CD4-positive, CD25-positive, alpha-beta regulatory T cell (primary cell): ENCODE measurements at regions not wholly inside any gene's neighbourhood (a gene's known extent, or its start where the extent isn't known, plus 50 kb on each side); places are given as distances from the start of the nearest gene placed in this dataset.

Experiments used
- ATAC-seq, 2 donors: fragments of 150-1000 bp; cut with Tn5 transposase; one replicate each; pipeline ENCODE4 v1.10.0; 2021; ENCODE audit warnings: low read depth in 2 of 2, moderate number of reproducible peaks in 2 of 2, moderate library complexity in 1 of 2
- DNase-seq, 3 donors: peaks; one replicate each; pipeline versions ENCODE4 v3.0.0 to v3.0.0-alpha.2; 2012 to 2022; ENCODE audit warnings: mixed read lengths in 1 of 3
- H3K27ac ChIP-seq: one replicate; pipeline ENCODE4 v1.7.0; 2013; ENCODE audit warnings: mild to moderate bottlenecking, low read length; ENCODE audit not compliant: insufficient read depth, poor library complexity, severe bottlenecking
- H3K27me3 ChIP-seq: one replicate; pipeline ENCODE4 v1.7.0; 2013; ENCODE audit warnings: low read length; ENCODE audit not compliant: control insufficient read depth, insufficient read depth
- H3K36me3 ChIP-seq: one replicate; pipeline ENCODE4 v1.7.0; 2013; ENCODE audit warnings: mild to moderate bottlenecking, low read length, moderate library complexity; ENCODE audit not compliant: control insufficient read depth, insufficient read depth
- H3K4me1 ChIP-seq: 2 replicates; pipeline ENCODE4 v1.7.0; 2013; ENCODE audit warnings: mild to moderate bottlenecking, low read length; ENCODE audit not compliant: insufficient read depth, control insufficient read depth, poor library complexity, severe bottlenecking
- H3K4me3 ChIP-seq: one replicate; pipeline ENCODE4 v1.7.0; 2013; ENCODE audit warnings: low read depth, mild to moderate bottlenecking, low read length, moderate library complexity
- H3K9me3 ChIP-seq, 2 experiments: 1 replicate in 1 of 2; 2 replicates in 1 of 2; pipeline ENCODE4 v1.7.0; 2013; ENCODE audit warnings: low read length in 2 of 2, mild to moderate bottlenecking in 1 of 2, moderate library complexity in 1 of 2; ENCODE audit not compliant: control insufficient read depth in 2 of 2
- H3K27ac Mint-ChIP-seq, 3 donors: one replicate each; pipeline ENCODE4 v1.8.0; 2020 to 2022; ENCODE audit warnings: mild to moderate bottlenecking in 3 of 3, mixed read lengths in 3 of 3, moderate library complexity in 2 of 3
- H3K27me3 Mint-ChIP-seq: one replicate; pipeline ENCODE4 v1.8.0; 2022; ENCODE audit warnings: mild to moderate bottlenecking, mixed read lengths
- H3K36me3 Mint-ChIP-seq: one replicate; pipeline ENCODE4 v1.8.0; 2020; ENCODE audit warnings: mixed read lengths
- H3K4me1 Mint-ChIP-seq, 4 donors: one replicate each; pipeline ENCODE4 v1.8.0; 2020 to 2022; ENCODE audit warnings: mixed read lengths in 4 of 4, mild to moderate bottlenecking in 1 of 4
- H3K4me3 Mint-ChIP-seq, 4 donors: one replicate each; pipeline ENCODE4 v1.8.0; 2020 to 2022; ENCODE audit warnings: mild to moderate bottlenecking in 4 of 4, mixed read lengths in 4 of 4, moderate library complexity in 3 of 4
- H3K9me3 Mint-ChIP-seq, 7 donors: one replicate each; pipeline ENCODE4 v1.8.0; 2020 to 2022; ENCODE audit warnings: mixed read lengths in 7 of 7, mild to moderate bottlenecking in 3 of 7, moderate library complexity in 2 of 7

DNA sequence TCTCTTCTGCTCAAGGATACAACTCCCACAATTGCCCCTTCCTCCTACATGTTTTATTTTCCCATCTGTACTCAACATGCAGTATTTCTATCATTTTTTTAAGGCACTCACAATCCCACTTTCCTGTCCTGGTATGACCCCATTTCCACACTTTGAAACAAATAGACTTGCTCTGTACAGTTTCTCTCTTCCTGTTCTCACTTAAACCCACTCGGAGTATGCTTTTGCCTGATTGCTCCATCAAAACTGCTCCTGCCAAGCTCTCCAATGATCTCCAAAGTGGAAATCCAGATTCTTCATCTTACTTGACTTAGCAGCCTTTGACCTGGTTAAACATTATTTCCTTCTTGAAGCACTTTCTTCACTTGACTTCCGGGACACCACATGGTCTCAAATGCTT lies 384.5 kb downstream of the SEC23A start:
- H3K27ac Mint-ChIP-seq = no peak overlapping the region
- H3K27me3 ChIP-seq = no peaks in the 10 kb centered on the region
- DNase-seq = no peak

DNA sequence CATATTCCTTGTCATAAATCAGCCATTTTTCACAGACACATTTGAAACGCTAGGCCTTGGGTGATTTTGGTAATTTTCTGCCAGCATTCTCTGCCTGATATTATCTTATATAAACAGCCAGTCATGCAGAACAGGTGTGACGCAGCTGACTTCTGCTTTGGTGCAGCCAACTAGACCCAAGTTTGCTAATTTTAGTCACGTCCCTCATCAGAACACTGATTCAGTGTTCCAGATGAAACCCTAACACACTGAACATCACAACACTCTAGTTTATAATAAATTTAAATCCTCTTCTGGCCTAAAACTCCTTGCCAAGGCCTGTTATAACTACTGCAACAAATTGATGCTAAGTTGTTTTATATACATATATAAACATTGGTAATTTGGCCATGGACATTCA lies 386.1 kb downstream of the SEC23A start:
- Histone ChIP-seq H3K27ac (no peak overlapping the region), H3K4me1 (no peaks in the 10 kb centered on the region), H3K27me3 (no peaks in the 10 kb centered on the region), H3K36me3 (no peaks in the 10 kb centered on the region), H3K9me3 (no peaks in the 10 kb centered on the region), H3K4me3 (no peak overlapping the region)
- H3K27ac Mint-ChIP-seq = no peak overlapping the region
- H3K9me3 Mint-ChIP-seq = peaks cover 0 to 6% (median 1%) of the 10 kb centered on the region in 7 donors
- no peak overlapping the region for H3K4me3 Mint-ChIP-seq
- no peaks in the 10 kb centered on the region for H3K4me1 Mint-ChIP-seq
- DNase-seq (no peak), ATAC-seq (no peak)
- H3K36me3 Mint-ChIP-seq = no peaks in the 10 kb centered on the region
- peaks cover 5% of the 10 kb centered on the region for H3K27me3 Mint-ChIP-seq

More for the DNA sequence above, 384.5 kb downstream of the SEC23A start:
- no peaks in the 10 kb centered on the region for H3K4me1 ChIP-seq
- Mint-ChIP-seq H3K4me1 (no peaks in the 10 kb centered on the region), H3K27me3 (peaks cover 5% of the 10 kb centered on the region), H3K4me3 (no peak overlapping the region), H3K36me3 (no peaks in the 10 kb centered on the region), H3K9me3 (peaks cover 0 to 4% (median 1%) of the 10 kb centered on the region in 7 donors)
- no peak for ATAC-seq
- no peaks in the 10 kb centered on the region for H3K36me3 ChIP-seq
- no peak overlapping the region for H3K27ac ChIP-seq
- H3K9me3 ChIP-seq = no peaks in the 10 kb centered on the region
- H3K4me3 ChIP-seq = no peak overlapping the region

DNA sequence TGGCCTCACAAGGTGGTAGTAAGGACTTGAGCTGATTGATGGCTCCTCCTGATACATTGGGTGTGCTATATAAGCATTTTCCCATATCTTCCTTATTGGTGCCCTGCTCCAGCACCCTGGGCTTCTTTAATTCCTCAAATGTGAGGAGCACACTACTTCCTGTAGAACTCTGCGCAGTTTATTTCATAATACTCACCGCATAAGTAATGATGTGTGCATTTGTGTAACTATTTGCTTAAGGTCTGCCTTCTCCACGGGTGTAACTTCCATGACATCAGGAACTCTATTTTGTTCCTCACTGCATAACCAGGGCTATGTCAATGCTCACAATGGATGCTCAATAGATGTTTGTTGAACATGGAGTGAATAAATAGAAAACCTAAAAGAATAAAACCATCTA lies 392.2 kb downstream of the SEC23A start:
- Mint-ChIP-seq H3K27me3 (no peaks in the 10 kb centered on the region), H3K9me3 (peaks cover 0 to 6% (median 0%) of the 10 kb centered on the region in 7 donors), H3K4me1 (no peaks in the 10 kb centered on the region), H3K36me3 (no peaks in the 10 kb centered on the region), H3K27ac (no peak overlapping the region), H3K4me3 (no peak overlapping the region)
- Histone ChIP-seq H3K9me3 (no peaks in the 10 kb centered on the region), H3K36me3 (no peaks in the 10 kb centered on the region), H3K4me1 (no peaks in the 10 kb centered on the region), H3K4me3 (no peak overlapping the region), H3K27ac (no peak overlapping the region), H3K27me3 (no peaks in the 10 kb centered on the region)
- no peak for ATAC-seq
- DNase-seq = no peak

DNA sequence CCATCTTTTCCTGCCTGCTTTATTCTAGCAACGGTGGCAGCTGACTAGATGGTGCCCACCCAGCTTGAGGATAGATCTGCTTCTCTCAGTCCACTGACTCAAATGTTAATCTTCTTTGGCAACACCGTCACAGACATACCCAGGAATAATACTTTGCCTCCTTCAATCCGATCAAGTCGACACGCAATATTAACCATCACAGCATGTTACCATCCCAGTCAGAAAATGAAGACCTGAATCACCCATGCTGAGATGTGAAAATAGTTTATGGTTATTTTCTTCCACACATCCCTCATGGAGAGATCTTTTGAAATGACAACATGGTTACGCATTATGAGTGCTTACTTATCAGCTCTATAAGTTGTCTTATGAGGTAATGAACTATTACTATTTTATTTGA lies 392.8 kb downstream of the SEC23A start:
- DNase-seq (no peak), ATAC-seq (no peak)
- H3K4me1 ChIP-seq = no peaks in the 10 kb centered on the region
- no peaks in the 10 kb centered on the region for H3K36me3 ChIP-seq
- no peak overlapping the region for H3K4me3 ChIP-seq
- Mint-ChIP-seq H3K4me1 (no peaks in the 10 kb centered on the region), H3K36me3 (no peaks in the 10 kb centered on the region), H3K9me3 (peaks cover 0 to 6% (median 0%) of the 10 kb centered on the region in 7 donors), H3K27ac (no peak overlapping the region), H3K4me3 (no peak overlapping the region), H3K27me3 (no peaks in the 10 kb centered on the region)
- no peak overlapping the region for H3K27ac ChIP-seq
- H3K9me3 ChIP-seq = no peaks in the 10 kb centered on the region
- no peaks in the 10 kb centered on the region for H3K27me3 ChIP-seq

DNA sequence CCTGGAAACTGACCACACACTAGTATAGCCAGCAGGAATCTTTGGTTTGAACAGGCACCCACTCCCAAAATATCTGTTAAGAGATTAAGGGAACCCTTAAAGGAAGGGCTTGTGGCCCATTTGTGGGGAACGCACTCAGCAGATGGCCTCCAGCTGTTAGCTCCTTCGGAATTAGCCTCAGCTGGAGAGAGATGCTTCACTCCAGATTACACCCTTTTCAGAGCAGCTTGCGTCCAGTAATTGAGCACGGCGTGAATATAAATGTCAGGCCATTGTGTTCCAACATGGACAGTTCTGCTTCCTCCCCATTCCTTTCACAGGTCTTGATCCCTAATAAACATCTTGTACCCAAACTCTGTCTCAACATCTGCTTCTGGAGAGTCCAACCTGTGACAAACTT lies 397.8 kb downstream of the SEC23A start:
- ATAC-seq (no peak), DNase-seq (no peak)
- Histone ChIP-seq H3K27ac (no peak overlapping the region), H3K9me3 (no peaks in the 10 kb centered on the region), H3K27me3 (no peaks in the 10 kb centered on the region), H3K4me1 (no peaks in the 10 kb centered on the region), H3K36me3 (no peaks in the 10 kb centered on the region), H3K4me3 (no peak overlapping the region)
- Mint-ChIP-seq H3K4me3 (no peak overlapping the region), H3K27me3 (no peaks in the 10 kb centered on the region), H3K4me1 (no peaks in the 10 kb centered on the region), H3K27ac (no peak overlapping the region), H3K36me3 (no peaks in the 10 kb centered on the region), H3K9me3 (peaks cover 0 to 6% (median 0%) of the 10 kb centered on the region in 7 donors)

DNA sequence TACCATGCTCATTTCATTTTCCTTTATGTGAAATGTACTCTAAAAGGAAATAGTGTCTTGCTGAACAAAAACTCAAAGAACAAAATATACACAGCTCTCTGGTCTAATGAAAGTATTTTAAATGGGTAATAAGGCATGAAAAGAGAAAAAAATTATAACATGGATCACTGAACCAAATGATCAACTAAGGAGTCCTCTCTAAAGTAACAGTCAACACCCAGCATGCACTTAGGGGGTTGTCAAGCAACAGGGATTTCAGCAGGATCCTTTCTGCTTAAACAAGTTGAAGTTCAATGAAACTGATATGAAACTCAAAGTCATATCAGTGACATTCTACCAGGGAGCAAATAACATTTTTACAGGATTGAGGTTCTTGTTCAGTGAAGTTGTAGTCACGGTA lies 398.8 kb downstream of the SEC23A start:
- no peak overlapping the region for H3K4me3 ChIP-seq
- Mint-ChIP-seq H3K36me3 (no peaks in the 10 kb centered on the region), H3K4me1 (no peaks in the 10 kb centered on the region), H3K27me3 (no peaks in the 10 kb centered on the region), H3K4me3 (peak overlapping the region in 1 of 4 donors; percentile 13), H3K27ac (no peak overlapping the region), H3K9me3 (peaks cover 0 to 4% (median 0%) of the 10 kb centered on the region in 7 donors)
- H3K27ac ChIP-seq = no peak overlapping the region
- H3K4me1 ChIP-seq = no peaks in the 10 kb centered on the region
- DNase-seq (no peak), ATAC-seq (no peak)
- no peaks in the 10 kb centered on the region for H3K27me3 ChIP-seq
- no peaks in the 10 kb centered on the region for H3K36me3 ChIP-seq
- no peaks in the 10 kb centered on the region for H3K9me3 ChIP-seq

DNA sequence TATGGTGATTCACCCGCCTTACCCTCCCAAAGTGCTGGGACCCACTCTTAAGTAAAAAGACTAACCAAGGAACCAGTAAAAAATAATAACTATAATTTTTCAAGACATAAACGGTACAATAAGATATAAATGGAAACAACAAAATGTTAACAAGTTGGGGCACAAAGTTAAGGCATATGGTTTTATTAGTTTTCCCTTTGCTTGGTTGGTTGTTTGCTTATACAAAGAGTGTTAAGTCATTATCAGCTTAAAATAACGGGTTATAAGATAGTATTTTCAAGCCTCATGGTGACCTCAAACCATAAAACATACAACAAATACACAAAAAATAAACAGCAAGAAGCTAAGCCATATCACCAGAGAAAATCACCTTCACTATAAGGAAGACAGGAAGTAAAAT lies 406.1 kb downstream of the SEC23A start:
- Mint-ChIP-seq H3K27me3 (peaks cover 4% of the 10 kb centered on the region), H3K4me3 (no peak overlapping the region), H3K9me3 (peaks cover 0 to 15% (median 3%) of the 10 kb centered on the region in 7 donors), H3K4me1 (no peaks in the 10 kb centered on the region), H3K27ac (no peak overlapping the region), H3K36me3 (no peaks in the 10 kb centered on the region)
- Histone ChIP-seq H3K9me3 (peaks cover 0 to 2% of the 10 kb centered on the region in 2 experiments), H3K27ac (no peak overlapping the region), H3K36me3 (no peaks in the 10 kb centered on the region), H3K4me1 (no peaks in the 10 kb centered on the region), H3K4me3 (no peak overlapping the region), H3K27me3 (no peaks in the 10 kb centered on the region)
- no peak for DNase-seq
- no peak for ATAC-seq

DNA sequence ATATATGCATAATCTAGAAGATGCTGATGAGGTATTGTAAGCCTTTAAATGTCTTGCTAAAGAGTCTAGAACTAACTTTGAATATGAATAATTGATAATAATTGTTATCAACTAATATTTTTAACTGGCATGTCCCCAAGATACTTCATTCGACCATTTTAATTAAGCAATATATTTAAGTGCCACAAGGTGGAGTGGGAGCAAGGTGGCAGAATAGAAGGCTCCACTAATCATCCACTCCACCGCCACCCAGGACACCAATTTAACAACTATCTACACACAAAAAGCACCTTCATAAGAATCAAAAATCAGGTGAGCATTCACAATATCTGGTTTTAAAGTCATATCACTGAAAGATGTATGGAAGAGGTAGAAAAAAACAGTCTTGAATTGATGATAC lies 409.6 kb downstream of the SEC23A start:
- Mint-ChIP-seq H3K4me3 (no peak overlapping the region), H3K27me3 (peaks cover 4% of the 10 kb centered on the region), H3K36me3 (no peaks in the 10 kb centered on the region), H3K9me3 (peaks cover 0 to 15% (median 1%) of the 10 kb centered on the region in 7 donors), H3K4me1 (no peaks in the 10 kb centered on the region), H3K27ac (no peak overlapping the region)
- H3K27me3 ChIP-seq = no peaks in the 10 kb centered on the region
- no peaks in the 10 kb centered on the region for H3K4me1 ChIP-seq
- no peak overlapping the region for H3K4me3 ChIP-seq
- H3K36me3 ChIP-seq = no peaks in the 10 kb centered on the region
- ATAC-seq (no peak), DNase-seq (no peak)
- peaks cover 0 to 2% of the 10 kb centered on the region in 2 experiments for H3K9me3 ChIP-seq
- no peak overlapping the region for H3K27ac ChIP-seq
